ENCODE measurements at regions not wholly inside any gene's neighbourhood (a gene's known extent, or its start where the extent isn't known, plus 50 kb on each side); places are given as distances from the start of the nearest gene placed in this dataset.

DNA sequence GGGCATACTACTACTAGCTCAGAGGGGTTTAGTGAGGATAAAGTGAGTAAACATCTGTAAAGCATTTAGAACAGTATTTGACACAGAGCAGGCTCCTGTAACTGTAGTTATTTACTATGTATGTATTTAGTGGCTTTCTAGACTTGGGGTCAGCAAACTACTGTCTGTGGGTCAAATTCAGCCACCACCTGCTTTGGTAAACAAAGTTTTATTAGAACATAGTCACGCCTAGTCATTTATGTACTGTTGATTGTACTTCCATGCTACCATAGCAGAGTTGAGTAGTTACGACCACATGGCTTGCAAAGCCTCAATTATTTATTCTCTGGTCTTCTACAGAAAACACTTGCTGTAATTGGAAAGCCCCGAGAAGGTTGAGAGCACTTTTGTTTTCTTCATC is 248.5 kb upstream of the PLPP4 start (continued):
- TF ChIP-seq NFE2L1 (CRISPR knock-in tag; IDR thresholded peaks at IDR 0.05) (no peak), JAZF1 (CRISPR knock-in tag; IDR thresholded peaks at IDR 0.05) (no peak)
- TF ChIP-seq, protein P1, sequence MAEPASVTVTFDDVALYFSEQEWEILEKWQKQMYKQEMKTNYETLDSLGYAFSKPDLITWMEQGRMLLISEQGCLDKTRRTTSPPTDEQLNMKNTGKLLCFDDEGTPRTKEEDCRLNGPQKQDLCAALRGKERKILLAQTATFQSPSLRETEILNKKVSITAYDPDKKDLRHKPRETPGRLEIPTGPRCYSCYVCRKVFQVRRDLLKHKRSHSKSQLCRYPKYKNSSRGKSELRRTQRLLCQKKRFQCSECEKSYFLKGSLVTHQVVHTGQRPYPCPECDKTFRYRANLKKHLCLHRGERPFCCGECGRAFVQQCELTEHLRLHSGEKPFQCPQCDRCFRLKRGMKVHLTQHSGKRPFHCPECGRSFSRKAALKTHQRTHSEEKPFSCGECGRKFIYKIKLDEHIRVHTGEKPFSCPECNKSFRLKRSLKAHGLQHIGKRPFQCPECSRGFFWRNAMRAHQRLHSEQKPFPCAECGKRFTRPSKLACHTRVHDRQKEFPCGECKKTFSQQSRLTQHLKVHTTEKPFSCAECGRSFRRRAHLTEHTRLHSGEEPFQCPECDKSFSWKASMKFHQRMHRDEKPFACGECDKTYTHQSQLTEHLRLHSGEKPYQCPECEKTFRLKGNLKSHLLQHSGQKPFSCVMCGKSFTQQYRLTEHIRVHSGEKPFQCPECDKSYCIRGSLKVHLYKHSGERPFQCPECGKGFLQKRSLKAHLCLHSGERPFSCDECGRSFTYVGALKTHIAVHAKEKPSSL (CRISPR knock-in tag; conservative IDR thresholded peaks at IDR 0.05): no peak
- TF ChIP-seq, protein P2, sequence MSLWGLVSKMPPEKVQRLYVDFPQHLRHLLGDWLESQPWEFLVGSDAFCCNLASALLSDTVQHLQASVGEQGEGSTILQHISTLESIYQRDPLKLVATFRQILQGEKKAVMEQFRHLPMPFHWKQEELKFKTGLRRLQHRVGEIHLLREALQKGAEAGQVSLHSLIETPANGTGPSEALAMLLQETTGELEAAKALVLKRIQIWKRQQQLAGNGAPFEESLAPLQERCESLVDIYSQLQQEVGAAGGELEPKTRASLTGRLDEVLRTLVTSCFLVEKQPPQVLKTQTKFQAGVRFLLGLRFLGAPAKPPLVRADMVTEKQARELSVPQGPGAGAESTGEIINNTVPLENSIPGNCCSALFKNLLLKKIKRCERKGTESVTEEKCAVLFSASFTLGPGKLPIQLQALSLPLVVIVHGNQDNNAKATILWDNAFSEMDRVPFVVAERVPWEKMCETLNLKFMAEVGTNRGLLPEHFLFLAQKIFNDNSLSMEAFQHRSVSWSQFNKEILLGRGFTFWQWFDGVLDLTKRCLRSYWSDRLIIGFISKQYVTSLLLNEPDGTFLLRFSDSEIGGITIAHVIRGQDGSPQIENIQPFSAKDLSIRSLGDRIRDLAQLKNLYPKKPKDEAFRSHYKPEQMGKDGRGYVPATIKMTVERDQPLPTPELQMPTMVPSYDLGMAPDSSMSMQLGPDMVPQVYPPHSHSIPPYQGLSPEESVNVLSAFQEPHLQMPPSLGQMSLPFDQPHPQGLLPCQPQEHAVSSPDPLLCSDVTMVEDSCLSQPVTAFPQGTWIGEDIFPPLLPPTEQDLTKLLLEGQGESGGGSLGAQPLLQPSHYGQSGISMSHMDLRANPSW (CRISPR knock-in tag; conservative IDR thresholded peaks at IDR 0.05; ENCODE audit: low read depth): no peak
- TF ChIP-seq, protein P3, sequence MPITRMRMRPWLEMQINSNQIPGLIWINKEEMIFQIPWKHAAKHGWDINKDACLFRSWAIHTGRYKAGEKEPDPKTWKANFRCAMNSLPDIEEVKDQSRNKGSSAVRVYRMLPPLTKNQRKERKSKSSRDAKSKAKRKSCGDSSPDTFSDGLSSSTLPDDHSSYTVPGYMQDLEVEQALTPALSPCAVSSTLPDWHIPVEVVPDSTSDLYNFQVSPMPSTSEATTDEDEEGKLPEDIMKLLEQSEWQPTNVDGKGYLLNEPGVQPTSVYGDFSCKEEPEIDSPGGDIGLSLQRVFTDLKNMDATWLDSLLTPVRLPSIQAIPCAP (CRISPR knock-in tag; IDR thresholded peaks at IDR 0.05): no peak

DNA sequence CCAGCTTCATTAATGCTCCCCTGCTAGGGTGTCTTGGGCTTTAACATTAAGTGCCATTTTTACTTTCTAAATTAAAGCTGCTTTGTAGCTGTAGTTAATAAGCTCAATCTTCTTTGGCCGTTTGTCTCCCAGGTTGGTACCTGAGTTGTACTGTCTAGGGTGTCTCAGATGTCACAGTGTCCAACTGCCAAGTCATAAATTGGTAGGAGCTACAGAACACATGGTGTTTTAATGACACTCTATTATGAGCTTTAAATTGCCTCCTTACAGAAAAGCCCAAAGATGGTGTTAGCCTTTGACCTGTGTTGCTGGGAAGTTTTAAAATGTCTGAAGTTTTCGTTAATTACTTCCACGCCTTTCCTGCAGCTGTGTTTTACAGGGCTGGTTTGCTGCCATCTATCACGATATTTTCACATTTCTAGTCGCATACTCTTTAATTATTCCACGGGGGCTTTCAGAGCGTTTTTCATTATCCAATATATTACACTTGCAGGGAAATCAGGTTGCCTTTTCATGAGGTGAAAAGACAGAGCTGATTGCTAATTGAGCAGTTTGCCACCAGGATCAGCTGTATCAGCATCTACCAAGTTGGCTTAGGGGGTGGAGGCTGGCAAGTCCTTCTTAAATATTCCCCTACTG is 247.8 kb upstream of the PLPP4 start:
- ATAC-seq: no peak
- TF ChIP-seq ZBTB21 (CRISPR knock-in tag; IDR thresholded peaks at IDR 0.05; ENCODE audit: borderline replicate concordance) (no peak), GRHL2 (CRISPR knock-in tag; IDR thresholded peaks at IDR 0.05; ENCODE audit: insufficient replicate concordance, severe bottlenecking) (no peak), TP53 (CRISPR knock-in tag; IDR thresholded peaks at IDR 0.05) (no peak), SMAD3 (CRISPR knock-in tag; IDR thresholded peaks at IDR 0.05; ENCODE audit: borderline replicate concordance) (no peak), CBFB (CRISPR knock-in tag; IDR thresholded peaks at IDR 0.05; ENCODE audit: low read depth) (no peak), ETV6 (CRISPR knock-in tag; IDR thresholded peaks at IDR 0.05) (no peak), IRF2 (CRISPR knock-in tag; IDR thresholded peaks at IDR 0.05; ENCODE audit: borderline replicate concordance, low read depth) (no peak), FOXP1 (CRISPR knock-in tag; IDR thresholded peaks at IDR 0.05; ENCODE audit: borderline replicate concordance) (no peak), ZNF396 (CRISPR knock-in tag; IDR thresholded peaks at IDR 0.05; ENCODE audit: borderline replicate concordance) (no peak)
- TF ChIP-seq, protein P4, sequence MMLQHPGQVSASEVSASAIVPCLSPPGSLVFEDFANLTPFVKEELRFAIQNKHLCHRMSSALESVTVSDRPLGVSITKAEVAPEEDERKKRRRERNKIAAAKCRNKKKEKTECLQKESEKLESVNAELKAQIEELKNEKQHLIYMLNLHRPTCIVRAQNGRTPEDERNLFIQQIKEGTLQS (CRISPR knock-in tag; conservative IDR thresholded peaks at IDR 0.05): no peak
- TF ChIP-seq, protein P5, sequence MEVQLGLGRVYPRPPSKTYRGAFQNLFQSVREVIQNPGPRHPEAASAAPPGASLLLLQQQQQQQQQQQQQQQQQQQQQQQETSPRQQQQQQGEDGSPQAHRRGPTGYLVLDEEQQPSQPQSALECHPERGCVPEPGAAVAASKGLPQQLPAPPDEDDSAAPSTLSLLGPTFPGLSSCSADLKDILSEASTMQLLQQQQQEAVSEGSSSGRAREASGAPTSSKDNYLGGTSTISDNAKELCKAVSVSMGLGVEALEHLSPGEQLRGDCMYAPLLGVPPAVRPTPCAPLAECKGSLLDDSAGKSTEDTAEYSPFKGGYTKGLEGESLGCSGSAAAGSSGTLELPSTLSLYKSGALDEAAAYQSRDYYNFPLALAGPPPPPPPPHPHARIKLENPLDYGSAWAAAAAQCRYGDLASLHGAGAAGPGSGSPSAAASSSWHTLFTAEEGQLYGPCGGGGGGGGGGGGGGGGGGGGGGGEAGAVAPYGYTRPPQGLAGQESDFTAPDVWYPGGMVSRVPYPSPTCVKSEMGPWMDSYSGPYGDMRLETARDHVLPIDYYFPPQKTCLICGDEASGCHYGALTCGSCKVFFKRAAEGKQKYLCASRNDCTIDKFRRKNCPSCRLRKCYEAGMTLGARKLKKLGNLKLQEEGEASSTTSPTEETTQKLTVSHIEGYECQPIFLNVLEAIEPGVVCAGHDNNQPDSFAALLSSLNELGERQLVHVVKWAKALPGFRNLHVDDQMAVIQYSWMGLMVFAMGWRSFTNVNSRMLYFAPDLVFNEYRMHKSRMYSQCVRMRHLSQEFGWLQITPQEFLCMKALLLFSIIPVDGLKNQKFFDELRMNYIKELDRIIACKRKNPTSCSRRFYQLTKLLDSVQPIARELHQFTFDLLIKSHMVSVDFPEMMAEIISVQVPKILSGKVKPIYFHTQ (CRISPR knock-in tag; IDR thresholded peaks at IDR 0.05): no peak
- TF ChIP-seq, protein P6, sequence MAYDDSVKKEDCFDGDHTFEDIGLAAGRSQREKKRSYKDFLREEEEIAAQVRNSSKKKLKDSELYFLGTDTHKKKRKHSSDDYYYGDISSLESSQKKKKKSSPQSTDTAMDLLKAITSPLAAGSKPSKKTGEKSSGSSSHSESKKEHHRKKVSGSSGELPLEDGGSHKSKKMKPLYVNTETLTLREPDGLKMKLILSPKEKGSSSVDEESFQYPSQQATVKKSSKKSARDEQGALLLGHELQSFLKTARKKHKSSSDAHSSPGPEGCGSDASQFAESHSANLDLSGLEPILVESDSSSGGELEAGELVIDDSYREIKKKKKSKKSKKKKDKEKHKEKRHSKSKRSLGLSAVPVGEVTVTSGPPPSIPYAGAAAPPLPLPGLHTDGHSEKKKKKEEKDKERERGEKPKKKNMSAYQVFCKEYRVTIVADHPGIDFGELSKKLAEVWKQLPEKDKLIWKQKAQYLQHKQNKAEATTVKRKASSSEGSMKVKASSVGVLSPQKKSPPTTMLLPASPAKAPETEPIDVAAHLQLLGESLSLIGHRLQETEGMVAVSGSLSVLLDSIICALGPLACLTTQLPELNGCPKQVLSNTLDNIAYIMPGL (CRISPR knock-in tag; IDR thresholded peaks at IDR 0.05): no peak
- TF ChIP-seq, protein P7, sequence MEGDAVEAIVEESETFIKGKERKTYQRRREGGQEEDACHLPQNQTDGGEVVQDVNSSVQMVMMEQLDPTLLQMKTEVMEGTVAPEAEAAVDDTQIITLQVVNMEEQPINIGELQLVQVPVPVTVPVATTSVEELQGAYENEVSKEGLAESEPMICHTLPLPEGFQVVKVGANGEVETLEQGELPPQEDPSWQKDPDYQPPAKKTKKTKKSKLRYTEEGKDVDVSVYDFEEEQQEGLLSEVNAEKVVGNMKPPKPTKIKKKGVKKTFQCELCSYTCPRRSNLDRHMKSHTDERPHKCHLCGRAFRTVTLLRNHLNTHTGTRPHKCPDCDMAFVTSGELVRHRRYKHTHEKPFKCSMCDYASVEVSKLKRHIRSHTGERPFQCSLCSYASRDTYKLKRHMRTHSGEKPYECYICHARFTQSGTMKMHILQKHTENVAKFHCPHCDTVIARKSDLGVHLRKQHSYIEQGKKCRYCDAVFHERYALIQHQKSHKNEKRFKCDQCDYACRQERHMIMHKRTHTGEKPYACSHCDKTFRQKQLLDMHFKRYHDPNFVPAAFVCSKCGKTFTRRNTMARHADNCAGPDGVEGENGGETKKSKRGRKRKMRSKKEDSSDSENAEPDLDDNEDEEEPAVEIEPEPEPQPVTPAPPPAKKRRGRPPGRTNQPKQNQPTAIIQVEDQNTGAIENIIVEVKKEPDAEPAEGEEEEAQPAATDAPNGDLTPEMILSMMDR (IDR thresholded peaks at IDR 0.05): no peak
- TF ChIP-seq, protein P8, sequence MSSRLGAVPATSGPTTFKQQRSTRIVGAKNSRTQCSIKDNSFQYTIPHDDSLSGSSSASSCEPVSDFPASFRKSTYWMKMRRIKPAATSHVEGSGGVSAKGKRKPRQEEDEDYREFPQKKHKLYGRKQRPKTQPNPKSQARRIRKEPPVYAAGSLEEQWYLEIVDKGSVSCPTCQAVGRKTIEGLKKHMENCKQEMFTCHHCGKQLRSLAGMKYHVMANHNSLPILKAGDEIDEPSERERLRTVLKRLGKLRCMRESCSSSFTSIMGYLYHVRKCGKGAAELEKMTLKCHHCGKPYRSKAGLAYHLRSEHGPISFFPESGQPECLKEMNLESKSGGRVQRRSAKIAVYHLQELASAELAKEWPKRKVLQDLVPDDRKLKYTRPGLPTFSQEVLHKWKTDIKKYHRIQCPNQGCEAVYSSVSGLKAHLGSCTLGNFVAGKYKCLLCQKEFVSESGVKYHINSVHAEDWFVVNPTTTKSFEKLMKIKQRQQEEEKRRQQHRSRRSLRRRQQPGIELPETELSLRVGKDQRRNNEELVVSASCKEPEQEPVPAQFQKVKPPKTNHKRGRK (CRISPR knock-in tag; IDR thresholded peaks at IDR 0.05; ENCODE audit: borderline replicate concordance): no peak
- TF ChIP-seq, protein P9, sequence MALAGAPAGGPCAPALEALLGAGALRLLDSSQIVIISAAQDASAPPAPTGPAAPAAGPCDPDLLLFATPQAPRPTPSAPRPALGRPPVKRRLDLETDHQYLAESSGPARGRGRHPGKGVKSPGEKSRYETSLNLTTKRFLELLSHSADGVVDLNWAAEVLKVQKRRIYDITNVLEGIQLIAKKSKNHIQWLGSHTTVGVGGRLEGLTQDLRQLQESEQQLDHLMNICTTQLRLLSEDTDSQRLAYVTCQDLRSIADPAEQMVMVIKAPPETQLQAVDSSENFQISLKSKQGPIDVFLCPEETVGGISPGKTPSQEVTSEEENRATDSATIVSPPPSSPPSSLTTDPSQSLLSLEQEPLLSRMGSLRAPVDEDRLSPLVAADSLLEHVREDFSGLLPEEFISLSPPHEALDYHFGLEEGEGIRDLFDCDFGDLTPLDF (CRISPR knock-in tag; IDR thresholded peaks at IDR 0.05): no peak

More for the DNA sequence above, 247.8 kb upstream of the PLPP4 start:
- Mint-ChIP-seq H3K9me3 (peaks cover 13% of the 10 kb centered on the region), H3K4me3 (no peak overlapping the region), H3K27ac (no peak overlapping the region), H3K27me3 (ENCODE audit: low read depth) (no peaks in the 10 kb centered on the region), H3K4me1 (no peaks in the 10 kb centered on the region), H3K36me3 (peaks cover 3% of the 10 kb centered on the region)
- CTCF ChIA-PET: interaction anchor here (0.7 to 1.1 kb wide), 2 partner anchors 12 to 128 kb away, joined by 3 read pairs; no protein-coding TSS in a partner anchor
- DNase-seq (ENCODE audit: low spot score): no peak
- POLR2A ChIA-PET: no interaction called here
